ENCODE measurements at regions not wholly inside any gene's neighbourhood (a gene's known extent, or its start where the extent isn't known, plus 50 kb on each side); places are given as distances from the start of the nearest gene placed in this dataset.

DNA sequence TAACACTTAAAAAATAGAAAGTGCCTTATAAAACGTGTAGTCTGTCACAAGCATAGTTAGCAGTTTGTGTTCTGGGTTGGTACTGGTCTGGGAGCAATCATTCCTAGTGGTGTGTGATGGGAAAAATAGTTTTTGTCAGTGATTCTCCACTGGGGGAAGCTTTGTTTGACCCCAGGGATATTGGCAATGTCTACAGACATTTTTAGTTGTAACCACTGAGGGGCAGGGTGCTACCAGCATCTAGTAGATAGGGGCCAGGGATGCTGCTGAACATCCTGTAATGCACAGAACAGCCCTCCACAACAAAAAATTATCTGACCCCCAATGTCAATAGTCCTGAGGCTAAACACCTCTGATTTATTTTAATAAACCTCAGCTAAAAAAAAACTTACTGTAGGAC lies 51.6 kb upstream of the CREB5 start:
- Histone ChIP-seq H3K4me3 (replicated peaks in 1 of 3; ENCODE audit: low read depth in 2 of 3, low read length in 3 of 3) (no peak overlapping the region), H3K9me3 (replicated peaks in 1 of 2; ENCODE audit: control insufficient read depth in 1 of 2, insufficient read depth in 1 of 2, low read length in 2 of 2) (peaks cover 0 to 5% of the 10 kb centered on the region in 2 donors), H2AFZ (ENCODE audit: insufficient read depth, low read depth, low read length, poor library complexity, severe bottlenecking) (no peak overlapping the region), H3K79me2 (ENCODE audit: insufficient read depth, low read length) (no peaks in the 10 kb centered on the region), H3K36me3 (replicated peaks in 1 of 2; ENCODE audit: control insufficient read depth in 1 of 2, insufficient read depth in 2 of 2, low read length in 2 of 2) (no peaks in the 10 kb centered on the region), H4K20me1 (ENCODE audit: insufficient read depth, low read length) (no peaks in the 10 kb centered on the region), H3K9ac (ENCODE audit: insufficient read depth, low read length, poor library complexity, severe bottlenecking) (no peak overlapping the region), H3K27me3 (ENCODE audit: control insufficient read depth in 2 of 2, insufficient read depth in 2 of 2, low read length in 2 of 2) (peaks cover 2 to 5% of the 10 kb centered on the region in 2 donors), H3K27ac (ENCODE audit: low read depth in 1 of 2, low read length in 2 of 2) (no peak overlapping the region), H3K4me1 (ENCODE audit: control insufficient read depth in 1 of 2, insufficient read depth in 2 of 2, low read length in 2 of 2) (no peaks in the 10 kb centered on the region), H3K4me2 (replicated peaks; ENCODE audit: extremely low read depth, low read length, poor library complexity, severe bottlenecking) (no peak overlapping the region)
- no CpG with 5 or more reads among the region's 1 CpG for WGBS (ENCODE audit: insufficient coverage)
- H3K9me3 Mint-ChIP-seq = peaks cover 5 to 10% (median 8%) of the 10 kb centered on the region in 7 donors
- H3K4me3 Mint-ChIP-seq = no peak overlapping the region
- no peaks in the 10 kb centered on the region for H3K36me3 Mint-ChIP-seq
- no peak overlapping the region for H3K27ac Mint-ChIP-seq
- TF ChIP-seq CTCF (IDR thresholded peaks at IDR 0.05) = no peak
- peaks cover 0 to 7% (median 4%) of the 10 kb centered on the region in 3 donors for H3K27me3 Mint-ChIP-seq (ENCODE audit: low read depth in 3 of 3)
- no peaks in the 10 kb centered on the region for H3K4me1 Mint-ChIP-seq
- no peak for DNase-seq
- intact Hi-C loops (cut with micrococcal nuclease) = no loop called here

DNA sequence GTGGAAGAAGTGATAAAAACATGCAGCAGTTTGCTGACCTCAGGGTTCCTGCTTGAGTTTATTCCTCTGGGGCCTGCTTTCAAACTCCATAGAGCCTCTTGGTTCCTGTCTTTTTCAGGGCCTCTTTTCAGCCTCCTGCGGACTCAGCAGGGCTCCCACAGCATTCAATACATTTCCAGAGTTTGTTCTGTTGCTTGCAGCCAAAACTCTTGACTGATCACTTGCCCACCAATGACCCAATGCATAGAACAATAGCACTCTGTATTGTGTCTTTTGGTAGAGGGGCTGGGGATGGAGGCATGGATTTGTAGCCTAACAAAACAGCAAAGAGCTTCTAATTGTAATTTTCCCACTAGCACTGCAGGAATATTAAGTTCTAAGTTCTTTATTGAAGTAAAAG lies 50.8 kb upstream of the CREB5 start:
- Histone ChIP-seq H3K79me2 (ENCODE audit: insufficient read depth, low read length) (no peaks in the 10 kb centered on the region), H3K4me1 (ENCODE audit: control insufficient read depth in 1 of 2, insufficient read depth in 2 of 2, low read length in 2 of 2) (no peaks in the 10 kb centered on the region), H3K9ac (ENCODE audit: insufficient read depth, low read length, poor library complexity, severe bottlenecking) (no peak overlapping the region), H3K4me2 (replicated peaks; ENCODE audit: extremely low read depth, low read length, poor library complexity, severe bottlenecking) (no peak overlapping the region), H4K20me1 (ENCODE audit: insufficient read depth, low read length) (no peaks in the 10 kb centered on the region), H3K27ac (ENCODE audit: low read depth in 1 of 2, low read length in 2 of 2) (no peak overlapping the region), H3K9me3 (replicated peaks in 1 of 2; ENCODE audit: control insufficient read depth in 1 of 2, insufficient read depth in 1 of 2, low read length in 2 of 2) (peaks cover 0 to 5% of the 10 kb centered on the region in 2 donors), H2AFZ (ENCODE audit: insufficient read depth, low read depth, low read length, poor library complexity, severe bottlenecking) (no peak overlapping the region), H3K27me3 (ENCODE audit: control insufficient read depth in 2 of 2, insufficient read depth in 2 of 2, low read length in 2 of 2) (peaks cover 2 to 5% of the 10 kb centered on the region in 2 donors), H3K4me3 (replicated peaks in 1 of 3; ENCODE audit: low read depth in 2 of 3, low read length in 3 of 3) (no peak overlapping the region), H3K36me3 (replicated peaks in 1 of 2; ENCODE audit: control insufficient read depth in 1 of 2, insufficient read depth in 2 of 2, low read length in 2 of 2) (no peaks in the 10 kb centered on the region)
- intact Hi-C loops (cut with micrococcal nuclease) = no loop called here
- H3K4me3 Mint-ChIP-seq = no peak overlapping the region
- H3K9me3 Mint-ChIP-seq = peaks cover 5 to 10% (median 8%) of the 10 kb centered on the region in 7 donors
- H3K36me3 Mint-ChIP-seq = no peaks in the 10 kb centered on the region
- no peak for TF ChIP-seq CTCF (IDR thresholded peaks at IDR 0.05)
- no peaks in the 10 kb centered on the region for H3K4me1 Mint-ChIP-seq
- H3K27me3 Mint-ChIP-seq (ENCODE audit: low read depth in 3 of 3) = peaks cover 0 to 7% (median 4%) of the 10 kb centered on the region in 3 donors
- no peak overlapping the region for H3K27ac Mint-ChIP-seq
- WGBS (ENCODE audit: insufficient coverage) = 100% methylated on average over 1 of the region's 1 CpG
- no peak for DNase-seq
